GM20000 (cell line): ENCODE measurements at regions not wholly inside any gene's neighbourhood (a gene's known extent, or its start where the extent isn't known, plus 50 kb on each side); places are given as distances from the start of the nearest gene placed in this dataset.
"Not testable (repeated sequence)": the region's sequence is repeated elsewhere in the genome, so short reads cannot be mapped to it uniquely, and the experiment has no call there.

ENCODE experiments used
- DNase-seq: peaks from one replicate; pipeline ENCODE4 v3.0.0; 2012; ENCODE audit warnings: low spot score
- TF ChIP-seq, protein P1 (sequence below): IDR thresholded peaks from 2 replicates; pipeline ENCODE4 v1.5.1; 2012; ENCODE audit warnings: mild to moderate bottlenecking, control low read depth; ENCODE audit errors: extremely low read depth, missing control alignments

DNA sequence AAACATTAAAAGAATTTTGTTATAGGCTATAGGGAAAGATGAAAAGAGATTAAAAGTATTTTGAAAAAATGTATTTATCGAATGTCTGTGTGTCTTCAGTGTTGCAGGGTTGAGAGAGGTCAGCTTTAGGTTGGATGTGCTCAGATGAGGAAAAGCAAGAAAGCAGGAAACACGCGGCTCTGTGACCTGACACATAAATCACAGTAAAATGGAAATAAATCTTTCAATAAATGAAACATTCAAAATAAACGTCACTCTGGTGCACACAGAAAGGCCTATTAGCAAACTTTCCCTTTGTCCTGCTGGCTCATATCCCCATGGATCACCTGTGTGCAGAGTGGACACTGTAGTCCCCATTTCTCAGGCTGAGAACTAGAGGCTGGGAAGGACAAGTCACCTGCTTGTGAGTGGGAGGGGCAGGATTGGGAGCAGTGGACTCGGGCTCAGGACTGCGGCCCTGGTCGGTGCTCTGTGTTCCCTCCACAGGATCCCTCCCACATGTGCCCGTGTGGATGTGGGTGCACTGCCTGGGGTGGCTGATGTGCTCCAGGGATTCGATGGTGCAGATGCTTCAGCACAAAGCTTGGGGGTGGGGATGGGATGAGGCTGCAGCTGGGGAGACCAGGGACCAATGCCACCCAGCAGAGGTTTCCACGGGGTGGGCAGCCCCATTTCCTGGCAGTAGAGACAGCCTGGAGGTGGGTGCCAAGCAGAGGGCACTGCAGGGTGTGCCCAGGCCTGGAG lies 96.0 kb upstream of the IGLL5 start:
- TF ChIP-seq, protein P1, sequence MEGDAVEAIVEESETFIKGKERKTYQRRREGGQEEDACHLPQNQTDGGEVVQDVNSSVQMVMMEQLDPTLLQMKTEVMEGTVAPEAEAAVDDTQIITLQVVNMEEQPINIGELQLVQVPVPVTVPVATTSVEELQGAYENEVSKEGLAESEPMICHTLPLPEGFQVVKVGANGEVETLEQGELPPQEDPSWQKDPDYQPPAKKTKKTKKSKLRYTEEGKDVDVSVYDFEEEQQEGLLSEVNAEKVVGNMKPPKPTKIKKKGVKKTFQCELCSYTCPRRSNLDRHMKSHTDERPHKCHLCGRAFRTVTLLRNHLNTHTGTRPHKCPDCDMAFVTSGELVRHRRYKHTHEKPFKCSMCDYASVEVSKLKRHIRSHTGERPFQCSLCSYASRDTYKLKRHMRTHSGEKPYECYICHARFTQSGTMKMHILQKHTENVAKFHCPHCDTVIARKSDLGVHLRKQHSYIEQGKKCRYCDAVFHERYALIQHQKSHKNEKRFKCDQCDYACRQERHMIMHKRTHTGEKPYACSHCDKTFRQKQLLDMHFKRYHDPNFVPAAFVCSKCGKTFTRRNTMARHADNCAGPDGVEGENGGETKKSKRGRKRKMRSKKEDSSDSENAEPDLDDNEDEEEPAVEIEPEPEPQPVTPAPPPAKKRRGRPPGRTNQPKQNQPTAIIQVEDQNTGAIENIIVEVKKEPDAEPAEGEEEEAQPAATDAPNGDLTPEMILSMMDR: no peak
- DNase-seq: no peak

DNA sequence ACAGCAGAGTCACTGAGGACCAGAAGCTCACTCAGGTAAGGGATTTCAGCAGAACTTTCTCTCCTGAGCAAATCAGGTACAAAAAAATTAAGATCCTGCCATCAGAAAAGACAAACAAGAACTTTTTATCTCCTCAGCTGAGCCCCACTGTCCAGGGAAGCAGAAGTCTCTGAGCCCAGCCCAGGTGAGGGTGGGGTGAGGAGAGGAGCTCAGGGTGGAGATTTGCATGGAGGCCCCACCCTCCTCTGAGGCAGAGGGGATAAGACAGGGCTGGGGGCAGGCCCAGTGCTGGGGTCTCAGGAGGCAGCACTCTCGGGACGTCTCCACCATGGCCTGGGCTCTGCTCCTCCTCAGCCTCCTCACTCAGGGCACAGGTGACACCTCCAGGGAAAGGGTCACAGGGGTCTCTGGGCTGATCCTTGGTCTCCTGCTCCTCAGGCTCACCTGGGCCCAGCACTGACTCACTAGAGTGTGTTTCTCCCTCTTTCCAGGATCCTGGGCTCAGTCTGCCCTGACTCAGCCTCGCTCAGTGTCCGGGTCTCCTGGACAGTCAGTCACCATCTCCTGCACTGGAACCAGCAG lies 95.3 kb upstream of the IGLL5 start:
- not testable (repeated sequence) for DNase-seq

DNA sequence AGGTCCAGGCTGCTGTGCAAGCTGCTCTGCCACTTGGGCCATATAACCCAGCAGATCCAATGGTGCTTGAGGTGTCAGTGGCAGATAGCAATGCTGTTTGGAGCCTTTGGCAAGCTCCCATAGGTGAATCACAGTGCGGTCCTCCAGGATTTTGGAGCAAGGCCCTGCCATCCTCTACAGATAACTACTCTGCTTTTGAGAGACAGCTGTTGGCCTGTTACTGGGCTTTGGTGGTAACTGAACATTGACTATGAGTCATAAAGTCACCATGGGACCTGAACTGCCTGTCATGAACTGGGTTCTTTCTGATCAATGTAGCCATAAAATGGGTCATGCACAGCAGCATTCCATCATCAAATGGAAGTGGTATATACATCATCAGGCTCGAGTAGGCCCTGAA lies 92.0 kb upstream of the IGLL5 start:
- not testable (repeated sequence) for DNase-seq

DNA sequence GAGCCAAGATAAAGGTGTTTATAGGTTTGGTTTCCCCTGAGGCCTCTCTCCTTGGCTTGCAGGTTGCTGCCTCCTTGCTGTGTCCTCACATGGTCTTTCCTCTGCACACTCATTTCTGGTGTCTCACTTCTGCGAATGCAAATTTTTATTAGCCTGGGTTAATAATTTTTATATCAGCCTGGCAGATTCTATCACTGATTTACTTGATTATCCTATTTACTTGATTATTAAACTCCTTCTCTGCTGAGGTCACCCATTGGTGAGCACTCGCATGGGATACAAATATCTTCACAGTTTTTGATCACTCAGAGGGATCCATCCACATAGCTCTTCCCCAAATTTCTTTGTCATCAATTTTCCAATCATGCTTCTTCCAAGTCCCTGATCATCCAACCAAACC lies 90.9 kb upstream of the IGLL5 start:
- no peak for DNase-seq

DNA sequence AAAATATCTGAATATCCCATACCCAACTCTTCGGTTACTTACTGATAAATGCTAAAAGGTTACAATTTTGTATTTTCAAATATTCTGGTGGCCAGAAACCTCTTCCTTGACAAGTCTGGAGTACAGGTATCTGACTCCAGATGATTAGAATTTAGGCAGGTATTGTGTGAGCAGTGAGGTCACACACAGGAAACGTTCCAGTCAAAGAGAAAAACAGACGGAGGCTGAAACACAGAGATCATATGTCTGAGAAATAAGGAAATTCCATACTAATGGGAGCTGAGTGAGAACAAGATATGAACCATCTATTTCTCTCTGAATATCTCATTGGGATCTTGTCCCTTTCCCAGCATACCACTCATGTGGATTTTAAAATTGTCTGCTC lies 89.4 kb upstream of the IGLL5 start:
- TF ChIP-seq, protein P1: no peak
- DNase-seq: no peak

More for the DNA sequence above, 90.9 kb upstream of the IGLL5 start:
- TF ChIP-seq, protein P1: no peak

DNA sequence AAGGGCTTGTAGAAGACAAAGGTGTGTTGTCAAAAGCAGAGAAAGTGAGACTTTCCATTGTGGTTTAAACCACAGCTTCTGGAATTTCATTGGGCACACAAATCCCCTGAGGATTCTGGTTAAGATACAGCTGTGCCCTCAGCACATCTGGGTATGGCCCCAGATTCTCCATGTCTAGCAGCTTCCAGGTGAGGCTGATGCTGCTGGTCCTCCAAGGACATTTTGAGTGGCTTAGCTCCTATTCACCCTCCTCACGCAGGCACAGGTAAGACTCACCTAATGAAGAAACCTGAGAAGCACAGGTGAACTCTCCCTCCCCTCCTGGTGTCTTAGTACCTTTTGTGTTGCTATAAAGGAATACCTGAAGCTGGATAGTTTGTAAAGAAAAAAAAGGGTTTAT lies 88.9 kb upstream of the IGLL5 start:
- TF ChIP-seq, protein P1: no peak

DNA sequence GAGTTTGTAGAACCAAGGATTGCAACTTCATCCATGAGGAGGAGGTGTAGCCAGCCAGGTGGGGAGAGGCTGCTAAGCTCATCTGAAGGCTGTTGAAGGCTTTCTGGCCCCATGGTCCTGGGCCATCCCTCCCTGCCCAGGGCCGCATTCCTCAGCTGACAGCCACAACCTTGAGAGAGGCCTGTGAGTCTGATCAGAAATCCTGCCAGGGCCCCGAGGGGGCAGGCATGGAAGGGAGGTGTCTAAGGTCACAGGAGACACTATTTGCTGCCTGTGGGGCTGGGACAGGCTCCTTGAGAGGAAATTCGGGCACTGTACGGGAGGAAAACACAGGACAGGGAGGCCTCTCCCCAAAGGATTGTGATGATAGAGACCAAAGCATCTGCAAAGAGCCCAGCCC lies 88.1 kb upstream of the IGLL5 start:
- no peak for DNase-seq
- TF ChIP-seq, protein P1: no peak

More for the DNA sequence above, 88.9 kb upstream of the IGLL5 start:
- DNase-seq: no peak

DNA sequence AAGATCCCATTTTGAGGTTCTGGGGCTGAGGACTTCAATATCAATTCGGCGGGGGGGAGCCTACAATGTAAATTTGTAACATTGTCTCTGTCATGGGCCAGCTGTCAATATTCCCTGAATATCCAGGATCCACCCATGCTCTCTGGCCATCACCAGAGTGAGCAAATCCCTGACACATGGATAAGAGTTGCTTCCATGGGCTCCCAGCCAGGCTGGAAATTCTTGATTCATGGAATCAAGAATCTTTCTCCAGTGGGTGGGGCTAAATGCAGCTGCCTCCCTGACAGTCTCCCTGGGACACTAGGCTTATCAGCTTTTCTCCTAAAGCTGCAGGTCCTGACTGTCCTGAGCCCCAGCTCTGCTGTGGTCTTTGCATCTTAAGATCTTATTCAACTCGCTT lies 86.9 kb upstream of the IGLL5 start:
- no peak for DNase-seq
- TF ChIP-seq, protein P1: no peak
